Neuronal stem cell (in vitro differentiated cells): ENCODE measurements at regions not wholly inside any gene's neighbourhood (a gene's known extent, or its start where the extent isn't known, plus 50 kb on each side); places are given as distances from the start of the nearest gene placed in this dataset.
"Not testable (repeated sequence)": the region's sequence is repeated elsewhere in the genome, so short reads cannot be mapped to it uniquely, and the experiment has no call there.

Experiments used
- DNase-seq: peaks from one replicate; pipeline ENCODE4 v3.0.0-alpha.2; 2013; ENCODE audit warnings: low spot score
- H2AFZ ChIP-seq: one replicate; pipeline ENCODE4 v1.6.1; 2013; ENCODE audit warnings: mild to moderate bottlenecking, low read length, inconsistent platforms
- H2AK5ac ChIP-seq: 2 replicates; pipeline ENCODE4 v1.6.1; 2013; ENCODE audit warnings: low read depth, mild to moderate bottlenecking, inconsistent platforms, low read length, moderate library complexity, mixed read lengths
- H2BK120ac ChIP-seq: 2 replicates; pipeline ENCODE4 v1.6.1; 2013; ENCODE audit warnings: low read depth, mild to moderate bottlenecking, inconsistent platforms, low read length, moderate library complexity, mixed read lengths
- H2BK12ac ChIP-seq: one replicate; pipeline ENCODE4 v1.6.1; 2013; ENCODE audit warnings: low read length, inconsistent platforms
- H2BK15ac ChIP-seq: 2 replicates; pipeline ENCODE4 v1.6.1; 2013; ENCODE audit warnings: mild to moderate bottlenecking, low read length, inconsistent platforms, mixed read lengths
- H2BK5ac ChIP-seq: one replicate; pipeline ENCODE4 v1.6.1; 2013; ENCODE audit warnings: inconsistent platforms, mild to moderate bottlenecking, low read length, moderate library complexity
- H3K14ac ChIP-seq: one replicate; pipeline ENCODE4 v1.6.1; 2013; ENCODE audit warnings: low read length, inconsistent platforms
- H3K18ac ChIP-seq: 2 replicates; pipeline ENCODE4 v1.6.1; 2013; ENCODE audit warnings: low read length, inconsistent platforms
- H3K23ac ChIP-seq: 2 replicates; pipeline ENCODE4 v1.6.1; 2013; ENCODE audit warnings: low read depth, mild to moderate bottlenecking, mixed read lengths, low read length, inconsistent platforms; ENCODE audit not compliant: poor library complexity
- H3K27ac ChIP-seq: replicated peaks from 3 replicates; pipeline ENCODE4 v1.5.1; 2013; ENCODE audit warnings: low read length, inconsistent platforms
- H3K27me3 ChIP-seq, 3 experiments: 2 replicates each; pipeline ENCODE4 v1.6.1; 2013; ENCODE audit warnings: low read length in 3 of 3, mild to moderate bottlenecking in 2 of 3, inconsistent platforms in 1 of 3, low read depth in 1 of 3, mixed read lengths in 1 of 3, moderate library complexity in 1 of 3; ENCODE audit not compliant: control insufficient read depth in 3 of 3, insufficient read depth in 3 of 3
- H3K36me3 ChIP-seq, 2 donors: replicated peaks in 1 of 2; 2 replicates each; pipeline ENCODE4 v1.6.1; 2013; ENCODE audit warnings: low read length in 2 of 2; ENCODE audit not compliant: control insufficient read depth in 2 of 2, insufficient read depth in 2 of 2
- H3K4ac ChIP-seq: 2 replicates; pipeline ENCODE4 v1.6.1; 2013; ENCODE audit warnings: inconsistent platforms, mild to moderate bottlenecking, low read length, moderate library complexity
- H3K4me1 ChIP-seq, 2 donors: 1 replicate in 1 of 2; 2 replicates in 1 of 2; pipeline ENCODE4 v1.6.1; 2013; ENCODE audit warnings: low read length in 2 of 2, low read depth in 1 of 2; ENCODE audit not compliant: control insufficient read depth in 2 of 2, insufficient read depth in 1 of 2
- H3K4me2 ChIP-seq: one replicate; pipeline ENCODE4 v1.6.1; 2013; ENCODE audit warnings: mild to moderate bottlenecking, low read length, inconsistent platforms; ENCODE audit not compliant: insufficient read depth, poor library complexity, severe bottlenecking
- H3K4me3 ChIP-seq, 2 donors: 2 replicates each; pipeline ENCODE4 v1.5.1; 2013; ENCODE audit warnings: low read length in 2 of 2, mild to moderate bottlenecking in 2 of 2, inconsistent platforms in 1 of 2, moderate library complexity in 1 of 2
- H3K79me1 ChIP-seq: one replicate; pipeline ENCODE4 v1.6.1; 2013; ENCODE audit warnings: low read depth, mild to moderate bottlenecking, inconsistent platforms, low read length, moderate library complexity
- H3K9ac ChIP-seq: one replicate; pipeline ENCODE4 v1.6.1; 2013; ENCODE audit warnings: mild to moderate bottlenecking, low read depth, low read length, inconsistent platforms; ENCODE audit not compliant: poor library complexity
- H3K9me3 ChIP-seq, 2 donors: replicated peaks in 1 of 2; 2 replicates each; pipeline versions ENCODE3 to v1.6.1; 2013; ENCODE audit warnings: low read length in 2 of 2, mild to moderate bottlenecking in 2 of 2, inconsistent platforms in 1 of 2, low read depth in 1 of 2, mixed read lengths in 1 of 2, moderate library complexity in 1 of 2; ENCODE audit not compliant: control insufficient read depth in 2 of 2, insufficient read depth in 1 of 2
- H4K8ac ChIP-seq: one replicate; pipeline ENCODE4 v1.6.1; 2013; ENCODE audit warnings: low read depth, mild to moderate bottlenecking, inconsistent platforms, low read length, moderate library complexity
- H4K91ac ChIP-seq: one replicate; pipeline ENCODE4 v1.6.1; 2013; ENCODE audit warnings: low read length, low read depth, mild to moderate bottlenecking, inconsistent platforms; ENCODE audit not compliant: poor library complexity
- WGBS, 2 donors: extraction: QIAGEN DNeasy Blood & Tissue Kit; methylation state at CpG; one replicate each; pipeline ENCODE4 v1.1.7; 2013; ENCODE audit warnings: missing lambda C conversion rate in 2 of 2, mixed read lengths in 1 of 2; ENCODE audit not compliant: insufficient read length in 2 of 2, insufficient replicate concordance in 1 of 2; ENCODE audit errors: extremely low coverage in 2 of 2; 5-methylcytosine and 5-hydroxymethylcytosine counted together

DNA sequence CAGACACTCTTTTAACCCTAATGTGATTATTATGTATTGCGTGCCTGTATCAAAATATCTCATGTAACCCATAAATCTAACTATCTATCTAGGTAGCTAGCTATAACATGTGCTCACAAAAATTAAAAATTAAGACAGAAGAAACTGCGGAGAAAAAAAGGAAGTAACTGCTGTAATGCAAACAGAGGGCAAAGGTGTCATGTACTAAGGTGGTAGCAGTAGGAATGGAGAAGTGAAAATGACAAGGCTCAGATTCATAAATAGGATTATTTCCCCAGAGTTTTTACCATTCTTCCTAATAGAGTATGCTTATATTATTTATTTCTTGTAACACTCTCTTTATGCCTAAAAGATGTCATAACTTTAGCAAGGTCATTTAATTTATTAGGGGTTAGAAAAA lies 1527.5 kb upstream of the C9orf72 start:
- no peaks in the 10 kb centered on the region for H3K4me1 ChIP-seq
- no peak overlapping the region for H3K14ac ChIP-seq
- no peak overlapping the region for H2AFZ ChIP-seq
- no peak overlapping the region for H2BK5ac ChIP-seq
- H3K27me3 ChIP-seq, result no peaks in the 10 kb centered on the region
- no peak overlapping the region for H4K8ac ChIP-seq
- H2BK120ac ChIP-seq, result no peak overlapping the region
- WGBS, 2 donors, result no CpG with 5 or more reads among the region's 2 CpGs
- H3K4ac ChIP-seq, result no peak overlapping the region
- no peak overlapping the region for H3K4me3 ChIP-seq
- no peak overlapping the region for H2BK15ac ChIP-seq
- DNase-seq, result no peak
- H3K36me3 ChIP-seq, result no peaks in the 10 kb centered on the region
- no peak overlapping the region for H3K18ac ChIP-seq
- H4K91ac ChIP-seq, result no peak overlapping the region
- H3K27ac ChIP-seq, result no peak overlapping the region
- H3K4me2 ChIP-seq, result no peak overlapping the region
- no peak overlapping the region for H2AK5ac ChIP-seq
- no peak overlapping the region for H3K9ac ChIP-seq
- H3K23ac ChIP-seq, result no peak overlapping the region
- H3K79me1 ChIP-seq, result no peaks in the 10 kb centered on the region
- no peaks in the 10 kb centered on the region for H3K9me3 ChIP-seq
- no peak overlapping the region for H2BK12ac ChIP-seq

DNA sequence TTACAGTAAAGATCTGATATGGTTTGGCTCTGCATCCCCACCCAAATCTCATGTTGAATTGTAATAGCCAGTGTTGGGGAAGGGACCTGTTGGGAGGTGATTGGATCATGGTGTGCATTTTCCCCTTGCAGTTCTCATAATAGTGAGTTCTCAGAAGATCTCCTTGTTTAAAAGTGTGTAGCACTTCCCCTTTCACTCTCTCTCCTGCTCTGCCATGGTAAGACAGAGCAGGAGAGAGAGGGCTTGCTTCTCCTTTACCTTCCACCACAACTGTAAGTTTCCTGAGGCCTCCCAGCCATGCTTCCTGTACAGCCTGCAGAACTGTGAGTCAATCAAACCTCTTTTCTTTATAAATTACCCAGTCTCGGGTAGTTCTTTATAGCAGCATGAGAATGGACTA lies 1530.9 kb upstream of the C9orf72 start:
- H3K23ac ChIP-seq, H2BK15ac ChIP-seq, H3K4me1 ChIP-seq, H3K27ac ChIP-seq, H2BK120ac ChIP-seq, H4K91ac ChIP-seq, H3K4me2 ChIP-seq, H4K8ac ChIP-seq, DNase-seq, H3K4me3 ChIP-seq, H3K9ac ChIP-seq, H2BK12ac ChIP-seq, H3K14ac ChIP-seq, H3K79me1 ChIP-seq, H3K18ac ChIP-seq, H3K36me3 ChIP-seq, H2BK5ac ChIP-seq, H2AFZ ChIP-seq, H2AK5ac ChIP-seq, H3K9me3 ChIP-seq, H3K4ac ChIP-seq, H3K27me3 ChIP-seq: not testable (repeated sequence)
- no CpG with 5 or more reads among the region's 1 CpG for WGBS, 2 donors

DNA sequence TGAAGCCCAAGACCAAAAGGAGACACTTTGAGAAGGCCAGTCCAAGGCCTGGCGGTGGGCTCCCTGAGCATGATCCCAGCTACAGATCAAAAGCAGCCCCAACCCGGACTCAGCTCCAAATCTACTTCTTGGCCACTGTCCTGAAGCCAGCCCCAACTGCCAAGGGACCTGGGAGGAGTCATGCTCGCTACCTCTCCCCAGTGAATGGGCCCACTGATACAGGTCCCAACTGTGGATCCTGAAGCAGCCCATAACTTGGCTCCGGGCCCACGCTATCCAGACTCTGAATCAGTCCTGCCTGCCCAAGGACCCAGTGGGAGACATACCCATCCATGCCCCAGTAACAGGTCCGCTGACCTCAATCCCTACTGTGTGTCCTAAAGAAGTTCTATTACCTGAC lies 1545.3 kb upstream of the C9orf72 start:
- Histone ChIP-seq H3K18ac (no peak overlapping the region), H3K4me2 (no peak overlapping the region), H3K79me1 (peaks cover 2% of the 10 kb centered on the region), H3K9me3 (no peaks in the 10 kb centered on the region), H3K9ac (no peak overlapping the region), H2BK15ac (no peak overlapping the region), H3K4ac (no peak overlapping the region), H2BK120ac (no peak overlapping the region), H3K4me1 (no peaks in the 10 kb centered on the region), H4K8ac (no peak overlapping the region), H2AK5ac (no peak overlapping the region), H2BK5ac (no peak overlapping the region), H3K23ac (no peak overlapping the region), H3K36me3 (no peaks in the 10 kb centered on the region), H3K27me3 (no peaks in the 10 kb centered on the region), H4K91ac (no peak overlapping the region), H2BK12ac (no peak overlapping the region), H3K4me3 (no peak overlapping the region), H3K14ac (no peak overlapping the region), H2AFZ (no peak overlapping the region), H3K27ac (no peak overlapping the region)
- no peak for DNase-seq
- no CpG with 5 or more reads among the region's 6 CpGs for WGBS, 2 donors

DNA sequence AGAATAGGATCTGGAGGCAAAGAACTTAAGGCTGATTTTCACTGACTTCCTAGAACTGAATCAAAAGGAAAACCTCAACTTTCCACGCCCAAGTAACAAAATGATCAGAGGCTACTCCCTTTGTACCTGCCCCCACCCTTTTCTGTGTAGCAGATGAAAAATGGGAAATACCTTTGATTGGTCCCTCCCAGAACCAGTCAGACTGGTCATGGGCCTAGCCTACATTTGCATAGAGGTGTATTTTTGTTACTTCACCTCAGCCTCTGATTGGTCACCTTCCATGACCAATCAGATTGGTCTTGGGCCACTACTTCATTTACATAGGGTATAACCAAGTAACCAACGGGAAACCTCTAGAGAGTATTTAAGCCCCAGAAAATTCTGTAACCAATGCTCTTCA lies 1553.5 kb upstream of the C9orf72 start:
- Histone ChIP-seq H3K27ac (no peak overlapping the region), H3K36me3 (no peaks in the 10 kb centered on the region), H3K4me2 (no peak overlapping the region), H2AFZ (no peak overlapping the region), H3K27me3 (no peaks in the 10 kb centered on the region), H2BK120ac (no peak overlapping the region), H4K91ac (no peak overlapping the region), H4K8ac (no peak overlapping the region), H3K18ac (no peak overlapping the region), H3K4ac (no peak overlapping the region), H3K4me1 (no peaks in the 10 kb centered on the region), H3K4me3 (no peak overlapping the region), H2AK5ac (no peak overlapping the region), H3K9ac (no peak overlapping the region), H3K9me3 (peaks cover 11 to 16% of the 10 kb centered on the region in 2 donors), H2BK15ac (no peak overlapping the region), H3K14ac (no peak overlapping the region), H3K79me1 (no peaks in the 10 kb centered on the region), H2BK12ac (no peak overlapping the region), H3K23ac (no peak overlapping the region), H2BK5ac (no peak overlapping the region)
- no peak for DNase-seq
- WGBS, 2 donors, result no CpG with 5 or more reads among the region's 2 CpGs
